Hepatocyte (in vitro differentiated cells): ENCODE measurements at regions not wholly inside any gene's neighbourhood (a gene's known extent, or its start where the extent isn't known, plus 50 kb on each side); places are given as distances from the start of the nearest gene placed in this dataset.

ENCODE experiments used
- DNase-seq: peaks from one replicate; pipeline ENCODE4 v3.0.0-alpha.2; 2016; ENCODE audit warnings: low spot score
- H2AFZ ChIP-seq: fragments of 200-600 bp; sonication (generic); 2 replicates; pipeline ENCODE4 v1.6.0; 2016; ENCODE audit warnings: antibody characterized with exemption, mild to moderate bottlenecking
- H3K27ac ChIP-seq: fragments of 200-600 bp; sonication (generic); 2 replicates; pipeline ENCODE4 v1.5.1; 2016; ENCODE audit warnings: mild to moderate bottlenecking
- H3K27me3 ChIP-seq: fragments of 200-600 bp; sonication (generic); 2 replicates; pipeline ENCODE4 v1.6.1; 2016
- H3K36me3 ChIP-seq: fragments of 200-600 bp; sonication (generic); replicated peaks from 2 replicates; pipeline ENCODE4 v1.5.1; 2016; ENCODE audit warnings: low read depth; ENCODE audit not compliant: insufficient read depth
- H3K4me1 ChIP-seq: fragments of 200-600 bp; sonication (generic); 2 replicates; pipeline ENCODE4 v1.5.1; 2016; ENCODE audit warnings: mild to moderate bottlenecking, moderate library complexity; ENCODE audit not compliant: insufficient read depth
- H3K4me2 ChIP-seq: fragments of 200-600 bp; sonication (generic); 2 replicates; pipeline ENCODE4 v1.6.0; 2016
- H3K4me3 ChIP-seq: fragments of 200-600 bp; sonication (generic); 2 replicates; pipeline ENCODE4 v1.5.1; 2016; ENCODE audit warnings: mild to moderate bottlenecking
- H3K79me2 ChIP-seq: fragments of 200-600 bp; sonication (generic); 2 replicates; pipeline ENCODE4 v1.6.0; 2017; ENCODE audit warnings: mild to moderate bottlenecking
- H3K9me2 ChIP-seq: fragments of 200-600 bp; sonication (generic); replicated peaks from 2 replicates; pipeline ENCODE4 v1.6.0; 2017; ENCODE audit warnings: mild to moderate bottlenecking; ENCODE audit not compliant: insufficient read depth
- H3K9me3 ChIP-seq: fragments of 200-600 bp; sonication (generic); 2 replicates; pipeline ENCODE4 v1.5.1; 2016; ENCODE audit warnings: low read depth, mild to moderate bottlenecking
- H4K20me1 ChIP-seq: fragments of 200-600 bp; sonication (generic); 2 replicates; pipeline ENCODE4 v1.6.0; 2016; ENCODE audit warnings: mild to moderate bottlenecking; ENCODE audit not compliant: insufficient read depth, poor library complexity, severe bottlenecking
- EZH2 ChIP-seq: fragments of 200-600 bp; sonication (generic); IDR thresholded peaks from 2 replicates; pipeline ENCODE4 v1.6.1; 2016; ENCODE audit warnings: antibody characterized with exemption, mild to moderate bottlenecking, borderline replicate concordance
- EZH2phosphoT487 ChIP-seq: fragments of 200-600 bp; sonication (generic); IDR thresholded peaks from one replicate; pipeline ENCODE4 v1.6.1; 2018; ENCODE audit warnings: antibody characterized with exemption, mild to moderate bottlenecking, low read depth, moderate library complexity; ENCODE audit not compliant: unreplicated experiment, severe bottlenecking
- WGBS: methylation state at CpG from one replicate; pipeline ENCODE4 v1.1.6; 2016; ENCODE audit warnings: low lambda C conversion rate; ENCODE audit errors: missing lambda C conversion rate; 5-methylcytosine and 5-hydroxymethylcytosine counted together
- TF ChIP-seq, protein P1 (sequence below): fragments of 200-600 bp; sonication (generic); IDR thresholded peaks from 2 replicates; pipeline ENCODE4 v1.5.1; 2016; ENCODE audit warnings: antibody characterized with exemption, mild to moderate bottlenecking; ENCODE audit not compliant: poor library complexity

DNA sequence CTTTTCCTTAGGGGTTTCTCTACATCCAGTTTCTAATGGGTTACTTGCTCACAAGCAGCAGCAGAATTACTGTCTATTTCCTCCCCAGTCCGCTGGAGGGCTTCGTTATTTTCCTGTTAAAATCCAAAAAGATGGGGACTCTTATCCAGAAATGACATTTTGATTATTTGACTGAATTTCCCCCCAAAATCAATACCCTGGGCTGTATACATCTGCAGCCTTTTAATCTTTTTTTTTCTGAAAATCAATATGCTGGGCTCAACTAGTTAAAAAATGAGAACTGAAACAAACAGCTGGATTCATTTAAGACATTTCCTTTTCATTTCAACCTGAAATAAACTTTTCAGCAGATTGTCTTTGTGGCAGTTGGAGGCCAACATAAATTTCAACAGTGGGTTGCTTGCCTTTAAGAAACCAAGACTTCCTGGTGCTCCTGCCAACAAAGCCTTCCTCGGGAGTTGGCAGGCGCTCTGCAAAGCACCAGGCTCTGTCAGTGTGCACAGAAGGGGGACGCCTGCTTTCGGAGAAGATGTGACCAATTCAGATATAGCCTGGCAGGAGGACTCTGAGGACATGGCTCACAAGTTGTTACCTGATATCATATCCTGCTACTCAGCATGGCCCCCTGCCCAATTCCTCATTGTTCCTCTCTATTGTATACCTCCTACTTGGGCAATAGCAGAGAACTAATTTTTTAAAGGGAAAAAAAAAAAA is 204.7 kb upstream of the ARG1 start:
- Histone ChIP-seq H3K27me3 (no peaks in the 10 kb centered on the region), H3K9me3 (no peaks in the 10 kb centered on the region), H3K36me3 (no peaks in the 10 kb centered on the region), H2AFZ (peak overlapping the region; percentile 28), H3K4me3 (no peak overlapping the region), H4K20me1 (no peaks in the 10 kb centered on the region), H3K79me2 (no peaks in the 10 kb centered on the region), H3K4me1 (peaks cover 30% of the 10 kb centered on the region), H3K9me2 (no peaks in the 10 kb centered on the region), H3K4me2 (no peak overlapping the region), H3K27ac (peak overlapping the region; percentile 31)
- TF ChIP-seq EZH2phosphoT487 (no peak), EZH2 (no peak)
- TF ChIP-seq, protein P1, sequence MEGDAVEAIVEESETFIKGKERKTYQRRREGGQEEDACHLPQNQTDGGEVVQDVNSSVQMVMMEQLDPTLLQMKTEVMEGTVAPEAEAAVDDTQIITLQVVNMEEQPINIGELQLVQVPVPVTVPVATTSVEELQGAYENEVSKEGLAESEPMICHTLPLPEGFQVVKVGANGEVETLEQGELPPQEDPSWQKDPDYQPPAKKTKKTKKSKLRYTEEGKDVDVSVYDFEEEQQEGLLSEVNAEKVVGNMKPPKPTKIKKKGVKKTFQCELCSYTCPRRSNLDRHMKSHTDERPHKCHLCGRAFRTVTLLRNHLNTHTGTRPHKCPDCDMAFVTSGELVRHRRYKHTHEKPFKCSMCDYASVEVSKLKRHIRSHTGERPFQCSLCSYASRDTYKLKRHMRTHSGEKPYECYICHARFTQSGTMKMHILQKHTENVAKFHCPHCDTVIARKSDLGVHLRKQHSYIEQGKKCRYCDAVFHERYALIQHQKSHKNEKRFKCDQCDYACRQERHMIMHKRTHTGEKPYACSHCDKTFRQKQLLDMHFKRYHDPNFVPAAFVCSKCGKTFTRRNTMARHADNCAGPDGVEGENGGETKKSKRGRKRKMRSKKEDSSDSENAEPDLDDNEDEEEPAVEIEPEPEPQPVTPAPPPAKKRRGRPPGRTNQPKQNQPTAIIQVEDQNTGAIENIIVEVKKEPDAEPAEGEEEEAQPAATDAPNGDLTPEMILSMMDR = no peak
- WGBS = 56% methylated on average over 6 of the region's 6 CpGs
- DNase-seq = peak; percentile 28

DNA sequence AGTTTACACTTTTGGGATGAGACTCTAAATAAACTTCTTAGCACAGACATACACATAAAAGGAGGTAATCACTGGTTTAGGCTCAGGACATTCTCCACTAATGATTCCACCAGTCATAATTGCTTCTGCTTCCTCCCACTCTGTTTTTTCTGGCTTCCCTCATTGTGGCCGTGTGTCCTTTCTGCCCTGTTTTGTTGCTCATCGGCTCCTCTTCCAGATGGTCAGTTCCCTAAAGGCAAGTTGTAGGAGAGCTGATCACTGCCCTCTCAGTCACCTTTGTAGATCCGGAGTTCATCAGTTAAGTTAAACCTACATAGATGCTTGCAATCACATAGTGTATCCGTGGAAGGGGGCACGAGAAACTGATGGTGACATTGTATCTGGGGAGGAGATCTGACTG is 200.5 kb upstream of the ARG1 start:
- Histone ChIP-seq H3K79me2 (no peaks in the 10 kb centered on the region), H4K20me1 (no peaks in the 10 kb centered on the region), H2AFZ (no peak overlapping the region), H3K27ac (no peak overlapping the region), H3K4me3 (no peak overlapping the region), H3K4me2 (no peak overlapping the region), H3K4me1 (peaks cover 8% of the 10 kb centered on the region), H3K36me3 (no peaks in the 10 kb centered on the region), H3K9me3 (no peaks in the 10 kb centered on the region), H3K9me2 (no peaks in the 10 kb centered on the region), H3K27me3 (no peaks in the 10 kb centered on the region)
- DNase-seq = no peak
- 85% methylated on average over 5 of the region's 5 CpGs for WGBS
- TF ChIP-seq, protein P1 = no peak
- TF ChIP-seq EZH2 = no peak
- no peak for TF ChIP-seq EZH2phosphoT487

DNA sequence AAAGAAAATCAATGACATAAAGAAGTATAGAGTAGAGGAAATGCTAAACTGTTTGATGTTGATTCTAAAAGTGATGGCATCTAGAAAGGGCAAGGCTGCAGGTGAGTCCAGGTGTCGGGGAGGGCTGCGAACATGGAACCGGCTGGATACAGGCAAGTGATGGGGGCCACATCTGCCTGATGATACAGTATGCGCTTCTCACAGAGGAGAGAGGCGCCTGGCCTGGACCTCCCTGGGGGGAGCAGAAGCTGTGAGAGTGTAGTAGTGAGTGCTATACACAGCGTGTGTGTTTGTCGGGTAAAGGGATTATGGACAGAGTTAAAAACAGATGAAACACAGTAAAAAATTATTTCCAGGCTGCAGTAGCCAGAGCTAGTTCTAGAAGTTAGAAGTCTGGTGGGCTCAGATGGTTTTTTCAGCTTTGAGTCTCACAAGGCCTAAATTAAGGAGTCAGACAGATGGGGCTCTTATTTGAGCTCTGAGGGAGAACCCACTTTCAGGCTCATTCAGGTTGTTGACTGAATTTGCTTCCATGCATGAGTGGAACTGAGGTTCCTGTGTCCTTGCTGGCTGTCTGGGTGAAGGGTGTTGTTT is 195.8 kb upstream of the ARG1 start:
- H3K9me3 ChIP-seq = no peaks in the 10 kb centered on the region
- H3K36me3 ChIP-seq = no peaks in the 10 kb centered on the region
- H3K27ac ChIP-seq = no peak overlapping the region
- WGBS = 91% methylated on average over 7 of the region's 7 CpGs
- no peaks in the 10 kb centered on the region for H3K27me3 ChIP-seq
- no peaks in the 10 kb centered on the region for H3K9me2 ChIP-seq
- H3K4me2 ChIP-seq = no peak overlapping the region
- no peaks in the 10 kb centered on the region for H3K79me2 ChIP-seq
- H3K4me1 ChIP-seq = no peaks in the 10 kb centered on the region
- no peaks in the 10 kb centered on the region for H4K20me1 ChIP-seq
- H2AFZ ChIP-seq = no peak overlapping the region
- H3K4me3 ChIP-seq = no peak overlapping the region
- no peak for DNase-seq
- TF ChIP-seq, protein P1 = no peak
- TF ChIP-seq EZH2phosphoT487 (no peak), EZH2 (no peak)
